Fibroblast of lung (primary cell): ENCODE measurements at regions not wholly inside any gene's neighbourhood (a gene's known extent, or its start where the extent isn't known, plus 50 kb on each side); places are given as distances from the start of the nearest gene placed in this dataset.

Source experiments
- EZH2 ChIP-seq: IDR thresholded peaks from 2 replicates; pipeline ENCODE4 v1.5.1; 2012; ENCODE audit warnings: low read length, control low read depth, mild to moderate bottlenecking; ENCODE audit errors: missing control alignments
- TF ChIP-seq, protein P1 (sequence below), 2 donors: IDR thresholded peaks in 1 of 2; conservative IDR thresholded peaks in 1 of 2; 1 replicate in 1 of 2; 2 replicates in 1 of 2; pipeline ENCODE4 v1.5.1; 2011 to 2012; ENCODE audit warnings: low read length in 2 of 2, control low read depth in 1 of 2, inconsistent platforms in 1 of 2, low read depth in 1 of 2, mild to moderate bottlenecking in 1 of 2

DNA sequence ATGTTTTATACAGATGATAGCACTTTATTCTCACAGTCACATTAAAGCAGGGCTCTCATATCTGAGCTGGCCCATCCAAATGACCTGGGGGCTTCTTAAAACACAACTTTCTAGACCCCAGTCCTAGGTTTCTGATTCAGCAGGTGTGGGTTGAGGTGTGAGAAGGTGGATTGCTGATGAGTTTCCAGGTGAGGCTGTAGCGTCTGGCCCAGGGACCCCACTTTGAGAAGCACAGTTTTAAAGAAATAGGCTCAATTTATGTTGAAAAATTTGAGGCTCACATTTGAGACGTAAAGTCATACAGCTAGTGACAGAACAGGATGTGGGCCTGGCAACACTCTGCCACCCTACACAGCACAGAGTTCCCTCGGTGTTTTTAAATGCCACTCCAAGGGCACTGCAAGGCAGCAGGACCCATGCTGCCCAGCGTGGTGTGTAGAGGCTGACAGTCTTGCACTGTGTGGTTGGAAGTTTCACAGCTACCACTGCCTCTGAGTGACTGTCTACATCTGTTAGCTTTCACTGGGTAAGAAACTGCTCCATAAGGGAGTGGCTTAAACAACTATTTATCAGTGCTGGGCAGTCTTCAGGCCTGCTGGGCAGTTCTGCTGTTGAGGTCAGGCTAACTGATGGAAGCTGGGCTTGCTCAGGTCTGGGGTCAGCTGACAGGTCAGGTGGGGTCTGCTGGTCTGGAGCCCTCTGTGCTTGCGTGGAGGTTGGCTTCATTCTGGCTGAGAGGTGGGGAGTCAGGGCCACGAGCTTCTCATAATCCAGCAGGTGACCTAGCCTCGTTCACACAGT is 319.7 kb downstream of the CXCL12 start:
- TF ChIP-seq, protein P1, sequence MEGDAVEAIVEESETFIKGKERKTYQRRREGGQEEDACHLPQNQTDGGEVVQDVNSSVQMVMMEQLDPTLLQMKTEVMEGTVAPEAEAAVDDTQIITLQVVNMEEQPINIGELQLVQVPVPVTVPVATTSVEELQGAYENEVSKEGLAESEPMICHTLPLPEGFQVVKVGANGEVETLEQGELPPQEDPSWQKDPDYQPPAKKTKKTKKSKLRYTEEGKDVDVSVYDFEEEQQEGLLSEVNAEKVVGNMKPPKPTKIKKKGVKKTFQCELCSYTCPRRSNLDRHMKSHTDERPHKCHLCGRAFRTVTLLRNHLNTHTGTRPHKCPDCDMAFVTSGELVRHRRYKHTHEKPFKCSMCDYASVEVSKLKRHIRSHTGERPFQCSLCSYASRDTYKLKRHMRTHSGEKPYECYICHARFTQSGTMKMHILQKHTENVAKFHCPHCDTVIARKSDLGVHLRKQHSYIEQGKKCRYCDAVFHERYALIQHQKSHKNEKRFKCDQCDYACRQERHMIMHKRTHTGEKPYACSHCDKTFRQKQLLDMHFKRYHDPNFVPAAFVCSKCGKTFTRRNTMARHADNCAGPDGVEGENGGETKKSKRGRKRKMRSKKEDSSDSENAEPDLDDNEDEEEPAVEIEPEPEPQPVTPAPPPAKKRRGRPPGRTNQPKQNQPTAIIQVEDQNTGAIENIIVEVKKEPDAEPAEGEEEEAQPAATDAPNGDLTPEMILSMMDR (conservative IDR thresholded peaks at IDR 0.05 in 1 of 2, IDR thresholded peaks at IDR 0.05 in 1 of 2; ENCODE audit: low read depth in 1 of 2, low read length in 2 of 2): no peak
- TF ChIP-seq EZH2: no peak
